Thyroid gland (tissue), 4 donors: ENCODE measurements at regions not wholly inside any gene's neighbourhood (a gene's known extent, or its start where the extent isn't known, plus 50 kb on each side); places are given as distances from the start of the nearest gene placed in this dataset.

Experiments used
- POLR2A ChIP-seq, 2 donors: fragments of 450-650 bp; IDR thresholded peaks; one replicate each; pipeline ENCODE4 v1.6.1; 2017; ENCODE audit warnings: antibody characterized with exemption in 2 of 2, mild to moderate bottlenecking in 2 of 2, moderate library complexity in 1 of 2
- TF ChIP-seq, protein P1 (sequence below), 6 experiments: fragments of 200-600 bp in 3 of 6; fragments of 450-650 bp in 3 of 6; sonication (generic) in 3 of 6; IDR thresholded peaks; one replicate each; pipeline ENCODE4 v1.5.1; 2016 to 2019; ENCODE audit warnings: antibody characterized with exemption in 6 of 6, mild to moderate bottlenecking in 2 of 6, inconsistent platforms in 1 of 6, moderate library complexity in 1 of 6

DNA sequence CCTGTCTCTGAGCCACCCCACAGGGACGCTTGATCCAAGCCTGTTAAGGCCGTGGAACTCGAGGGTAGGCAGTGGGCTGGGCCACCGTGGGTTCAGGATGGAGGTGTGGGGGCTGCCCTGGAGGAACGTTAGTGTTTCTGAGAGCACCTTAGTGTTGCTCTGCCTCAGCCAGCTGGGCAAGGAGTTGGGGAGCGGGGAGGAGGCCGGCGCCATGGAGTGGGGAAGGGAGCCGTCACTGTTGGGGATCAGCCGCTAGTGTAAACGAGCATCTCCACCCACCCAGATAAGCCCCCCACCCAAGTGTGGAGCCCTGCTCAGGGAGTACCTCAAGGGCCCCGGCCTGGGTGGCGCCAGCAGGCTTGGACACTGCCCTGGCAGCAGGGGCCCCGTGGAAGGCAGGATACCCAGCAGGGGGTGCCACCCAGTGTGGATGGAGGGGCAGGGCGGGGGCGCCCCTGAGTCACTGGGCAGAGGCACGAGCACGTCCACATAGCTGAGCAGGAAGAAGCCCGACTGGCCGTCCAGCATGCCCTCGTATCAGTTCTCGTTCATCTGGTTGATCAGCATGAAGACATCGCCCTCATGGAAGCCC lies 98.6 kb downstream of the KPNA2 start:
- TF ChIP-seq, protein P1, sequence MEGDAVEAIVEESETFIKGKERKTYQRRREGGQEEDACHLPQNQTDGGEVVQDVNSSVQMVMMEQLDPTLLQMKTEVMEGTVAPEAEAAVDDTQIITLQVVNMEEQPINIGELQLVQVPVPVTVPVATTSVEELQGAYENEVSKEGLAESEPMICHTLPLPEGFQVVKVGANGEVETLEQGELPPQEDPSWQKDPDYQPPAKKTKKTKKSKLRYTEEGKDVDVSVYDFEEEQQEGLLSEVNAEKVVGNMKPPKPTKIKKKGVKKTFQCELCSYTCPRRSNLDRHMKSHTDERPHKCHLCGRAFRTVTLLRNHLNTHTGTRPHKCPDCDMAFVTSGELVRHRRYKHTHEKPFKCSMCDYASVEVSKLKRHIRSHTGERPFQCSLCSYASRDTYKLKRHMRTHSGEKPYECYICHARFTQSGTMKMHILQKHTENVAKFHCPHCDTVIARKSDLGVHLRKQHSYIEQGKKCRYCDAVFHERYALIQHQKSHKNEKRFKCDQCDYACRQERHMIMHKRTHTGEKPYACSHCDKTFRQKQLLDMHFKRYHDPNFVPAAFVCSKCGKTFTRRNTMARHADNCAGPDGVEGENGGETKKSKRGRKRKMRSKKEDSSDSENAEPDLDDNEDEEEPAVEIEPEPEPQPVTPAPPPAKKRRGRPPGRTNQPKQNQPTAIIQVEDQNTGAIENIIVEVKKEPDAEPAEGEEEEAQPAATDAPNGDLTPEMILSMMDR (IDR thresholded peaks at IDR 0.05): no peak
- no peak for TF ChIP-seq POLR2A (IDR thresholded peaks at IDR 0.05)
